Left lung (tissue), 4 donors: ENCODE measurements at regions not wholly inside any gene's neighbourhood (a gene's known extent, or its start where the extent isn't known, plus 50 kb on each side); places are given as distances from the start of the nearest gene placed in this dataset.

ENCODE experiments used
- ATAC-seq: fragments of 200-7000 bp; cut with Tn5 transposase; one replicate; pipeline ENCODE4 v1.9.1; 2020; ENCODE audit warnings: moderate library complexity
- DNase-seq, 4 donors: peaks; one replicate each; pipeline ENCODE4 v3.0.0-alpha.2; 2013 to 2020
- H3K27ac ChIP-seq, 2 donors: fragments of 200-600 bp; sonication (generic) in 1 of 2; one replicate each; pipeline versions ENCODE4 v1.5.0 to v1.8.0; 2020 to 2021
- H3K27me3 ChIP-seq, 2 donors: fragments of 200-600 bp; sonication (generic) in 1 of 2; one replicate each; pipeline versions ENCODE4 v1.5.0 to v1.8.0; 2020 to 2021
- H3K36me3 ChIP-seq, 2 donors: fragments of 200-600 bp; sonication (generic) in 1 of 2; one replicate each; pipeline versions ENCODE4 v1.5.0 to v1.8.0; 2020 to 2021
- H3K4me1 ChIP-seq, 2 donors: fragments of 200-600 bp; one replicate each; pipeline ENCODE4 v1.8.0; 2021
- H3K4me3 ChIP-seq, 2 donors: fragments of 200-600 bp; sonication (generic) in 1 of 2; one replicate each; pipeline versions ENCODE4 v1.5.0 to v1.8.0; 2020 to 2021; ENCODE audit warnings: mild to moderate bottlenecking in 1 of 2
- H3K9me3 ChIP-seq, 2 donors: fragments of 200-600 bp; sonication (generic) in 1 of 2; one replicate each; pipeline versions ENCODE4 v1.5.0 to v1.8.0; 2020 to 2021
- intact Hi-C, 2 donors: fragments of 100-400 bp; cut with DNase I; formaldehyde crosslinking; loops; one replicate each; pipeline versions ENCODE4 v1.11.2 to v1.14.2; 2022
- TF ChIP-seq, protein P1 (sequence below), 2 donors: fragments of 200-600 bp; sonication (generic) in 1 of 2; IDR thresholded peaks; one replicate each; pipeline versions ENCODE4 v1.5.0 to v1.8.0; 2021; ENCODE audit warnings: antibody characterized with exemption in 2 of 2
- donor health status: DM: no; HTN: yes; CAD: no.
- donor health status: DM: no; HTN: no; CAD: no.

DNA sequence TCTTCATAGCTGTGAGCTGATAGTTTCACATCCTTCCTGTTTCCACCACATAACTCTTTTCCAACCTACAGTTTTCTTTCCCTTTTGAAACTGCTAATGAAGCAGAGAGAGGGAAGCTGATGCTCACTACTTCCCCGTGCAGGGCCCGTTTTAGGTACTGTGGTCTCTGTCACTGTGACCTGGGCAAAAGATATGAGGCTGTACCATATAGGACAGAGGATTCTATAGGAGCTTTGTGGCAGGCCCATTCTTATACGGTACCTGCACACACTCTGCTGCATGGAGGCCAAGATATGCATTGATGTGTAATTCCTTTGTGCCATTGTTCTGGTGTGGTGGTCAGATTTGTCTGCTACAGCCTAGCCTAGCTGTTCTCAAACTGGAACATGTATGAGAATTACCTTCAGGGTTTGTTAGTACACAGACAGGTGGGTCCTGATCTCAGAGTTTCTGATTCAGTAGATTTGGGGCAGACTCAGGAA lies 577.3 kb downstream of the LMO7 start:
- no peak overlapping the region for H3K27ac ChIP-seq
- no peaks in the 10 kb centered on the region for H3K9me3 ChIP-seq
- DNase-seq, result no peak
- no peaks in the 10 kb centered on the region for H3K36me3 ChIP-seq
- TF ChIP-seq, protein P1, sequence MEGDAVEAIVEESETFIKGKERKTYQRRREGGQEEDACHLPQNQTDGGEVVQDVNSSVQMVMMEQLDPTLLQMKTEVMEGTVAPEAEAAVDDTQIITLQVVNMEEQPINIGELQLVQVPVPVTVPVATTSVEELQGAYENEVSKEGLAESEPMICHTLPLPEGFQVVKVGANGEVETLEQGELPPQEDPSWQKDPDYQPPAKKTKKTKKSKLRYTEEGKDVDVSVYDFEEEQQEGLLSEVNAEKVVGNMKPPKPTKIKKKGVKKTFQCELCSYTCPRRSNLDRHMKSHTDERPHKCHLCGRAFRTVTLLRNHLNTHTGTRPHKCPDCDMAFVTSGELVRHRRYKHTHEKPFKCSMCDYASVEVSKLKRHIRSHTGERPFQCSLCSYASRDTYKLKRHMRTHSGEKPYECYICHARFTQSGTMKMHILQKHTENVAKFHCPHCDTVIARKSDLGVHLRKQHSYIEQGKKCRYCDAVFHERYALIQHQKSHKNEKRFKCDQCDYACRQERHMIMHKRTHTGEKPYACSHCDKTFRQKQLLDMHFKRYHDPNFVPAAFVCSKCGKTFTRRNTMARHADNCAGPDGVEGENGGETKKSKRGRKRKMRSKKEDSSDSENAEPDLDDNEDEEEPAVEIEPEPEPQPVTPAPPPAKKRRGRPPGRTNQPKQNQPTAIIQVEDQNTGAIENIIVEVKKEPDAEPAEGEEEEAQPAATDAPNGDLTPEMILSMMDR (IDR thresholded peaks at IDR 0.05), result no peak
- no peak for ATAC-seq
- intact Hi-C loops, result no loop called here
- no peaks in the 10 kb centered on the region for H3K27me3 ChIP-seq
- no peaks in the 10 kb centered on the region for H3K4me1 ChIP-seq
- H3K4me3 ChIP-seq, result no peak overlapping the region

DNA sequence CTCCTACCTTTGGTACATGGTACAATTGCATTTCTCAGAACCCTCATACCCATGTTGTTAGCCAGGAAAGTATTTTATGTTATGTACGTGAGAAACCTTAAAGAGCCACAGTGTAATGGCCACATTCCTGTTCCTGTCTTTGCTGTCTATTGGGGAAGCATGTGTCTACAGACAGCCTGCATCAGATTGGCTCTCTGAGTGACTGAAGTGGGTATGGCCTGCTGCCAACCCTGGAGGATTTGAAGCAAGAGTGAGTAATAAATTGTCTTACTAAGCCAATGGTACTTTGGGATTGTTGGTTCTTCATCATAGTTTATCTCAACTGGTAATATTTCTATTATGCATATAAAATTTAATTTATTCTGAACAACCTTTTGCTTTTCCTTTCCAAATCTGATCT lies 574.1 kb downstream of the LMO7 start:
- Histone ChIP-seq H3K4me1 (no peaks in the 10 kb centered on the region), H3K36me3 (no peaks in the 10 kb centered on the region), H3K27me3 (no peaks in the 10 kb centered on the region), H3K27ac (no peak overlapping the region), H3K4me3 (no peak overlapping the region), H3K9me3 (no peaks in the 10 kb centered on the region)
- intact Hi-C loops, result no loop called here
- ATAC-seq (peak; percentile 57), DNase-seq (peak in 1 of 4 donors; percentile 39)
- TF ChIP-seq, protein P1 (IDR thresholded peaks at IDR 0.05), result no peak

DNA sequence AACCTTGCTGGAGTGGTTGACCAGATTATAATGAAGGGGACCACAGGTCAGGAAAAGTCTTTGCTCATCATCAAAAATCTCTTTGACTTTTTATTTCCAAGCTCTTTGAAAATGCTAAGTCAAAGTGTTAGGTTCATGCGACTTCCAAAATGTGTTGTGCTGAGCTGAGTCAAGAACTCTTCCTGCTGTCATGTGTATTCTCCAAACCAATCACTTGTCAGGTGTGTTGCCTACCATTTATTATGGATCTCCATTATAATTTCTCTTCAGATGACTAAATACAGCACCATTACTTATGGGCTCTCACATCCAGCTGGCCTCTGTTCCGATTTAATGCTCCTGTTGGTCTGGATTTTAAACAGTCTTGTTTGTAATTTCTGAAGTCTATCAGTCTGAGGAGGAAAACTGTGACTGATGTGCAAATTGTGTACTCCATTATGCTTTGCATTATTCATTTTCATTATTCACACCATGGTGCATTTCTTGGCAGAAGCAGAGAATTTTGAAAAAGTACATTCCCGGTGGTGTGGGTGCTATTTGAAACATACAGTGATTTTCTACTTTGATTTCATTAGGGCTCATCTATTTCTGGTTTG lies 562.5 kb downstream of the LMO7 start:
- H3K27ac ChIP-seq, result no peak overlapping the region
- intact Hi-C loops, result no loop called here
- no peak for DNase-seq
- TF ChIP-seq, protein P1 (IDR thresholded peaks at IDR 0.05), result no peak
- no peaks in the 10 kb centered on the region for H3K9me3 ChIP-seq
- H3K27me3 ChIP-seq, result no peaks in the 10 kb centered on the region
- no peak overlapping the region for H3K4me3 ChIP-seq
- no peak for ATAC-seq
- H3K4me1 ChIP-seq, result no peaks in the 10 kb centered on the region
- H3K36me3 ChIP-seq, result no peaks in the 10 kb centered on the region

DNA sequence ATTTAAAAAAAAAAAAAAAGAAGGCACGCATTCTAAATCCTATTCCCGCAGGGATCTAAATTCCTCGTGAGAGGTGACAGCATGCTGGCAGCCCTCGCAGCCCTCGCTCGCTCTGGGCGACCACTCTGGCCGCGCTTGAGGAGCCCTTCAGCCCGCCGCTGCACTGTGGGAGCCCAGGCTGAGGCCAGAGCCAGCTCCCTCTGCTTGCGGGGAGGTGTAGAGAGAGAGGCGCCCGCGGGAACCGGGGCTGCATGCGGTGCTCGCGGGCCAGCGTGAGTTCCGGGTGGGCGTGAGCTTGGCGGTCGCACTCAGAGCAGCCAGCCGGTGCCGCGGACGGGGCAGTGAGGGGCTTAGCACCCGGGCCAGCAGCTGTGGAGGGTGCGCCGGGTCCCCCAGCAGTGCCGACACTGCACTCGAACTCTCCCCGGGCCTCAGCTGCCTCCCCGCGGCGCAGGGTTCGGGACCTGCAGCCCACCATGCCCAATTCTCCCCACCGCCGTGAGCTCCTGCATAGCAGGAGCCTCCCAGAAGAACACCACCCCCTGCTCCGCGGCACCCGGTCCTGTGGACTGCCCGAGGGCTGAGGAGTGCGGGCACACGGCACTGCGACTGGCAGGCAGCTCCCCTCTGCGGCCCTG lies 553.9 kb downstream of the LMO7 start:
- no peaks in the 10 kb centered on the region for H3K4me1 ChIP-seq
- ATAC-seq (no peak), DNase-seq (peak in 1 of 4 donors; percentile 72)
- TF ChIP-seq, protein P1 (IDR thresholded peaks at IDR 0.05), result no peak
- no peak overlapping the region for H3K27ac ChIP-seq
- H3K9me3 ChIP-seq, result no peaks in the 10 kb centered on the region
- no peaks in the 10 kb centered on the region for H3K36me3 ChIP-seq
- intact Hi-C loops, result no loop called here
- no peak overlapping the region for H3K4me3 ChIP-seq
- H3K27me3 ChIP-seq, result no peaks in the 10 kb centered on the region

DNA sequence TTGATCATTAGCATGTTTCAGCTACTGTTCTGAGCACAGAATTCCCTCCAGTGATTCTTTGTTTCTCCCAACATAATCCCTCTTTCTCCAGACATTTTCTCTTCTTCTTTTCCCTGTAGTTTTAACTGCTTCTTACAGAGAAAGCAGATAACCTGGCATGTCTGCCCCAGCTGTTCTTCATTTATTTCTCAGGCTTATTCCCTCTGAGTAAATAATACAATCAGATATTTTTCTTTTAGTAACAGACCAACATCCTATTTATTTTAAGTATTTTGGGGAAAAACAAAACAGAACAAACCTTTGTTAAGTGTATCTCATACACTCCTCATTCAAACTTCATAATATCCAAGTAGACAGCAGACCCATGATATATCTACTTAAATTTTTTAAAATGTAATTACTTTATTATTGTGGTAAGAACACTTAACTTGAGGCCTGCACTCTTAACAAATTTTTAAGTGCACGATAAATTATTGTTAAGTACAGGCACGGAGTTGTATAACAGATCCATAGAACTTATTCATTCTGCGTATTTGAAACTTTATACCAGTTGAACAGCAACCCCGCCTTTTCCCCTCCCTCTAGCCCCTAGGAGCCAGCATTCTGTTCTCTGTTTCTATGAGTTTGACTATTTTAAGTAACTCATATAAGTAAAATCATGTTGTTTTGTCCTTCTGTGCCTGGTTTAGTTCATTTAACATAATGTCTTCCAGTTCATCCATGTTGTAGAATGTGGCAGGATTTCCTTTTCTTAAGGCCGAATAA lies 540.0 kb downstream of the LMO7 start:
- Histone ChIP-seq H3K27ac (no peak overlapping the region), H3K27me3 (no peaks in the 10 kb centered on the region), H3K9me3 (peaks cover 0 to 6% of the 10 kb centered on the region in 2 donors), H3K4me1 (no peaks in the 10 kb centered on the region), H3K4me3 (no peak overlapping the region), H3K36me3 (no peaks in the 10 kb centered on the region)
- ATAC-seq (no peak), DNase-seq (no peak)
- TF ChIP-seq, protein P1 (IDR thresholded peaks at IDR 0.05), result no peak
- intact Hi-C loops, result no loop called here
